SJCRH30 (cell line): ENCODE measurements at regions not wholly inside any gene's neighbourhood (a gene's known extent, or its start where the extent isn't known, plus 50 kb on each side); places are given as distances from the start of the nearest gene placed in this dataset.

Source experiments
- DNase-seq, 2 experiments: peaks; one replicate each; pipeline ENCODE4 v3.0.0-alpha.2; 2015 to 2020
- H3K27ac ChIP-seq: fragments of 250-450 bp; sonication (Bioruptor Pico); 2 replicates; pipeline ENCODE4 v1.5.1; 2020; ENCODE audit warnings: mild to moderate bottlenecking, moderate library complexity
- H3K27me3 ChIP-seq: fragments of 250-450 bp; sonication (Bioruptor Pico); 2 replicates; pipeline ENCODE4 v1.5.1; 2020; ENCODE audit warnings: mild to moderate bottlenecking, moderate library complexity
- H3K36me3 ChIP-seq: fragments of 250-450 bp; sonication (Bioruptor Pico); 2 replicates; pipeline ENCODE4 v1.5.1; 2020; ENCODE audit warnings: mild to moderate bottlenecking, moderate library complexity
- H3K4me1 ChIP-seq: fragments of 250-450 bp; sonication (Bioruptor Pico); 2 replicates; pipeline ENCODE4 v1.5.1; 2020; ENCODE audit warnings: mild to moderate bottlenecking, moderate library complexity
- H3K4me3 ChIP-seq: fragments of 250-450 bp; sonication (Bioruptor Pico); 2 replicates; pipeline ENCODE4 v1.5.1; 2020; ENCODE audit warnings: mild to moderate bottlenecking, moderate library complexity
- H3K9me3 ChIP-seq: fragments of 250-450 bp; sonication (Bioruptor Pico); replicated peaks from 2 replicates; pipeline ENCODE4 v1.5.1; 2020; ENCODE audit warnings: mild to moderate bottlenecking, moderate library complexity

GRCh38 chr12:97182769-97183168 lies 275.7 kb downstream of the NEDD1 start:
- DNase-seq, result no peak
- Histone ChIP-seq H3K27ac (no peak overlapping the region), H3K36me3 (no peaks in the 10 kb centered on the region), H3K27me3 (no peaks in the 10 kb centered on the region), H3K4me3 (no peak overlapping the region), H3K4me1 (no peaks in the 10 kb centered on the region), H3K9me3 (no peaks in the 10 kb centered on the region)

- Histone ChIP-seq H3K27ac (no peak overlapping the region), H3K27me3 (no peaks in the 10 kb centered on the region), H3K4me1 (no peaks in the 10 kb centered on the region), H3K4me3 (no peak overlapping the region), H3K36me3 (no peaks in the 10 kb centered on the region), H3K9me3 (no peaks in the 10 kb centered on the region)
- no peak for DNase-seq
These were observed 277.2 kb downstream of the NEDD1 start for GRCh38 chr12:97184127-97184773.

GRCh38 chr12:97185567-97185966 lies 277.0 kb upstream of the RMST start:
- DNase-seq, result no peak
- Histone ChIP-seq H3K36me3 (no peaks in the 10 kb centered on the region), H3K4me1 (no peaks in the 10 kb centered on the region), H3K27me3 (no peaks in the 10 kb centered on the region), H3K27ac (no peak overlapping the region), H3K9me3 (no peaks in the 10 kb centered on the region), H3K4me3 (no peak overlapping the region)

- H3K4me1 ChIP-seq, result no peaks in the 10 kb centered on the region
- no peak overlapping the region for H3K4me3 ChIP-seq
- H3K27ac ChIP-seq, result no peak overlapping the region
- H3K9me3 ChIP-seq, result no peaks in the 10 kb centered on the region
- H3K27me3 ChIP-seq, result no peaks in the 10 kb centered on the region
- no peak for DNase-seq
- no peaks in the 10 kb centered on the region for H3K36me3 ChIP-seq
These were observed 268.1 kb upstream of the RMST start for GRCh38 chr12:97194546-97194945.

GRCh38 chr12:97200181-97200580 lies 262.4 kb upstream of the RMST start:
- Histone ChIP-seq H3K27ac (no peak overlapping the region), H3K4me3 (no peak overlapping the region), H3K36me3 (no peaks in the 10 kb centered on the region), H3K9me3 (no peaks in the 10 kb centered on the region), H3K27me3 (no peaks in the 10 kb centered on the region), H3K4me1 (no peaks in the 10 kb centered on the region)
- no peak for DNase-seq

GRCh38 chr12:97203408-97203807 lies 259.2 kb upstream of the RMST start:
- Histone ChIP-seq H3K4me1 (no peaks in the 10 kb centered on the region), H3K27me3 (no peaks in the 10 kb centered on the region), H3K9me3 (no peaks in the 10 kb centered on the region), H3K27ac (no peak overlapping the region), H3K4me3 (no peak overlapping the region), H3K36me3 (no peaks in the 10 kb centered on the region)
- no peak for DNase-seq

- no peak overlapping the region for H3K4me3 ChIP-seq
- H3K27ac ChIP-seq, result no peak overlapping the region
- no peaks in the 10 kb centered on the region for H3K36me3 ChIP-seq
- no peaks in the 10 kb centered on the region for H3K27me3 ChIP-seq
- H3K4me1 ChIP-seq, result no peaks in the 10 kb centered on the region
- no peaks in the 10 kb centered on the region for H3K9me3 ChIP-seq
- DNase-seq, result no peak
These were observed 252.6 kb upstream of the RMST start for GRCh38 chr12:97209997-97210396.

- DNase-seq, result no peak
- Histone ChIP-seq H3K27me3 (no peaks in the 10 kb centered on the region), H3K27ac (no peak overlapping the region), H3K36me3 (no peaks in the 10 kb centered on the region), H3K4me1 (no peaks in the 10 kb centered on the region), H3K9me3 (no peaks in the 10 kb centered on the region), H3K4me3 (no peak overlapping the region)
These were observed 251.1 kb upstream of the RMST start for GRCh38 chr12:97211416-97211930.

- DNase-seq, result no peak
- Histone ChIP-seq H3K27ac (no peak overlapping the region), H3K9me3 (no peaks in the 10 kb centered on the region), H3K4me1 (no peaks in the 10 kb centered on the region), H3K36me3 (no peaks in the 10 kb centered on the region), H3K27me3 (no peaks in the 10 kb centered on the region), H3K4me3 (no peak overlapping the region)
These were observed 245.8 kb upstream of the RMST start for GRCh38 chr12:97216848-97217247.

GRCh38 chr12:97222391-97222790 lies 240.2 kb upstream of the RMST start:
- no peaks in the 10 kb centered on the region for H3K9me3 ChIP-seq
- H3K27me3 ChIP-seq, result no peaks in the 10 kb centered on the region
- H3K27ac ChIP-seq, result no peak overlapping the region
- H3K4me1 ChIP-seq, result no peaks in the 10 kb centered on the region
- H3K36me3 ChIP-seq, result no peaks in the 10 kb centered on the region
- H3K4me3 ChIP-seq, result no peak overlapping the region
- DNase-seq, result no peak

- H3K27me3 ChIP-seq, result no peaks in the 10 kb centered on the region
- no peak overlapping the region for H3K27ac ChIP-seq
- H3K4me1 ChIP-seq, result no peaks in the 10 kb centered on the region
- no peaks in the 10 kb centered on the region for H3K9me3 ChIP-seq
- no peak overlapping the region for H3K4me3 ChIP-seq
- no peak for DNase-seq
- H3K36me3 ChIP-seq, result no peaks in the 10 kb centered on the region
These were observed 239.2 kb upstream of the RMST start for GRCh38 chr12:97223419-97223818.

GRCh38 chr12:97229004-97229403 lies 233.6 kb upstream of the RMST start:
- no peak for DNase-seq
- Histone ChIP-seq H3K27ac (no peak overlapping the region), H3K36me3 (no peaks in the 10 kb centered on the region), H3K4me3 (no peak overlapping the region), H3K4me1 (no peaks in the 10 kb centered on the region), H3K9me3 (no peaks in the 10 kb centered on the region), H3K27me3 (no peaks in the 10 kb centered on the region)

- no peak for DNase-seq
- no peaks in the 10 kb centered on the region for H3K27me3 ChIP-seq
- no peak overlapping the region for H3K27ac ChIP-seq
These were observed 227.5 kb upstream of the RMST start for GRCh38 chr12:97235102-97235501.

GRCh38 chr12:97246368-97246767 lies 216.2 kb upstream of the RMST start:
- no peak overlapping the region for H3K4me3 ChIP-seq
- H3K9me3 ChIP-seq, result no peaks in the 10 kb centered on the region
- H3K36me3 ChIP-seq, result no peaks in the 10 kb centered on the region
- DNase-seq, result no peak
- no peak overlapping the region for H3K27ac ChIP-seq
- H3K4me1 ChIP-seq, result no peaks in the 10 kb centered on the region
- H3K27me3 ChIP-seq, result no peaks in the 10 kb centered on the region

More at GRCh38 chr12:97235102-97235501, 227.5 kb upstream of the RMST start:
- H3K36me3 ChIP-seq, result no peaks in the 10 kb centered on the region
- H3K4me1 ChIP-seq, result no peaks in the 10 kb centered on the region
- H3K4me3 ChIP-seq, result no peak overlapping the region
- no peaks in the 10 kb centered on the region for H3K9me3 ChIP-seq

- Histone ChIP-seq H3K4me1 (no peaks in the 10 kb centered on the region), H3K27me3 (no peaks in the 10 kb centered on the region), H3K27ac (no peak overlapping the region), H3K36me3 (no peaks in the 10 kb centered on the region), H3K9me3 (no peaks in the 10 kb centered on the region), H3K4me3 (no peak overlapping the region)
- no peak for DNase-seq
These were observed 212.1 kb upstream of the RMST start for GRCh38 chr12:97250483-97250882.

- peak overlapping the region; percentile 27 for H3K27ac ChIP-seq
These were observed 204.9 kb upstream of the RMST start for GRCh38 chr12:97257726-97258125.

More at GRCh38 chr12:97257726-97258125, 204.9 kb upstream of the RMST start:
- H3K27me3 ChIP-seq, result no peaks in the 10 kb centered on the region
- peak; percentile 43 to 66 for DNase-seq
- H3K36me3 ChIP-seq, result no peaks in the 10 kb centered on the region
- H3K9me3 ChIP-seq, result no peaks in the 10 kb centered on the region
- H3K4me3 ChIP-seq, result no peak overlapping the region
- peaks cover 14% of the 10 kb centered on the region for H3K4me1 ChIP-seq
